UCSD-AML1 (cell line): ENCODE measurements at regions not wholly inside any gene's neighbourhood (a gene's known extent, or its start where the extent isn't known, plus 50 kb on each side); places are given as distances from the start of the nearest gene placed in this dataset.

ENCODE experiments used
- DNase-seq: peaks from one replicate; lab custom pipeline; 2025; ENCODE audit not compliant: unreplicated experiment; lab: John Stamatoyannopoulos, UW

GRCh38 chr2:180376066-180376465 is 369.0 kb upstream of the CWC22 start:
- DNase-seq = no peak

GRCh38 chr2:180374502-180375281 is 367.6 kb upstream of the CWC22 start:
- DNase-seq = no peak

DNA sequence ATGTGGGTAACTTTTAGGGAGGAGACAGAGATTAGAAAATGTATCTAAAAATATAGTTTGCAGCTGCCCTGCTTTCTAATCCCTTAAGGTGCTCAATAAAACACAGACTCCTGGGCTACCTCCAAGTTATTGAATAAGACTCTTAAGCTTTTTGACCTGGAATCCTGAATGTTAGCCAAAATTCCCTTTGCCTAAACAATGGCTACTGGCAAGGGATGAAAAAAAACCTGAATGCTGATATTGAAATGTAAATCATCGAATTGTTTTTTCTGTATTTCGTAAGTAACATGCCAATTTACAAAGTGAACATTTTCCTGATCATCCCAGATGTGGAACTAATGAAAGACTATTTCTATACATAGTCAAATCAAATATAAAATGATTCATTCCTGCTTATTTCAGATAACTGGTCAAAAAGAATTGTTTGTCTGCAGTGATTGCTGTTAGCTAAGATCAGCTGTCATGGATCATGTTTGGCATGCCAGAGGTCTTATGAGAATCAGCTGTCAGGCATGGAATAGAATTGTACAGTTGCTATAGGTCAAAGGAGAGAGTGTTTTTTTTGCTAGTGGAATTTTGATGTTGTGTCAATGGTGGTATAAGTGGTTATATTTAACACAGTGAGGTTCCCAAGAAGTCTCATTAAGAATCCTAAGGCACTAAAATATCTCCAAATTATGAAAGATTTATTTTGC is 363.6 kb upstream of the CWC22 start:
- no peak for DNase-seq

- no peak for DNase-seq
Observed at GRCh38 chr2:180368881-180369280, 361.8 kb upstream of the CWC22 start.

- no peak for DNase-seq
Observed at GRCh38 chr2:180367815-180368214, 360.7 kb upstream of the CWC22 start.

DNA sequence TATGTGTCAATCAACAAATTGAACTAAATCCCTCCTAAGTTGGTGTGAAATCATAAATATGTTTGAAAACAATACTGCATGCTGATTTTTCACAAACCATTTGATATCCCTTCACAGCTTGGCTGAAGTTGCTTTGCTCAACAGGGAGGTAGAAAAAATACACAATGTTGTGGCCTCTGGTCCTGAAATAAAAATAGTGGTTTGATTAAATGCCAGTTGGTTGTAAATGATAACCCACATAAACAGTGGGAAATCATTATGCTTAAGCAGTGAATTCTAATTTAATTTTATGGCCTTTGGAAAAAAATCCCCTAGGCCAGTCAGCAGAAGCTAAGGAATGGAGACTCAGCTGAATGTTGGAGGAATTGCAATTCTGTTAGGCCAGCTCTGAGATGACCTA is 359.4 kb upstream of the CWC22 start:
- no peak for DNase-seq

GRCh38 chr2:180364719-180365118 is 357.6 kb upstream of the CWC22 start:
- DNase-seq = no peak

GRCh38 chr2:180360283-180360618 is 353.2 kb upstream of the CWC22 start:
- no peak for DNase-seq

GRCh38 chr2:180359522-180360282 is 352.6 kb upstream of the CWC22 start:
- DNase-seq = peak; percentile 4

GRCh38 chr2:180358458-180358857 is 351.4 kb upstream of the CWC22 start:
- DNase-seq = no peak

- no peak for DNase-seq
Observed at GRCh38 chr2:180356676-180357075, 349.6 kb upstream of the CWC22 start.

GRCh38 chr2:180352620-180353019 is 345.5 kb upstream of the CWC22 start:
- DNase-seq = no peak

DNA sequence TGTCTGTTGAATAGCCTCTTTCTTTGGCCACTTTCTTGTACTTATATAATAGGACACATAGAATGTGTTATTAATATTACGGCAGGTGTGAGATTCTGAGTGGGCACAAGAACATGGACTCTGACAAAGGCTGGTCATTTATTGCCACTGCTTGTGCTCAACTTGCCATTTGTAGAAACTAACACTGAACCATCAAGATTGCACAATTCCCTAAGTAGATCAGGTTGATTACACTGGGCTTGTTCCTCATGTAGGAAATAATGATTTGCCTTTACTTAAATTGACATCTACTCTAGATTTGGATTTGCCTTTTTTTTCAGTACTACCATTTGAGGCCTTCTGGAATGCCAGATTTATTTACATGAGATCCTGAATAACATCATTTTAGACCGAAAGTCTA is 342.7 kb upstream of the CWC22 start:
- DNase-seq = no peak

DNA sequence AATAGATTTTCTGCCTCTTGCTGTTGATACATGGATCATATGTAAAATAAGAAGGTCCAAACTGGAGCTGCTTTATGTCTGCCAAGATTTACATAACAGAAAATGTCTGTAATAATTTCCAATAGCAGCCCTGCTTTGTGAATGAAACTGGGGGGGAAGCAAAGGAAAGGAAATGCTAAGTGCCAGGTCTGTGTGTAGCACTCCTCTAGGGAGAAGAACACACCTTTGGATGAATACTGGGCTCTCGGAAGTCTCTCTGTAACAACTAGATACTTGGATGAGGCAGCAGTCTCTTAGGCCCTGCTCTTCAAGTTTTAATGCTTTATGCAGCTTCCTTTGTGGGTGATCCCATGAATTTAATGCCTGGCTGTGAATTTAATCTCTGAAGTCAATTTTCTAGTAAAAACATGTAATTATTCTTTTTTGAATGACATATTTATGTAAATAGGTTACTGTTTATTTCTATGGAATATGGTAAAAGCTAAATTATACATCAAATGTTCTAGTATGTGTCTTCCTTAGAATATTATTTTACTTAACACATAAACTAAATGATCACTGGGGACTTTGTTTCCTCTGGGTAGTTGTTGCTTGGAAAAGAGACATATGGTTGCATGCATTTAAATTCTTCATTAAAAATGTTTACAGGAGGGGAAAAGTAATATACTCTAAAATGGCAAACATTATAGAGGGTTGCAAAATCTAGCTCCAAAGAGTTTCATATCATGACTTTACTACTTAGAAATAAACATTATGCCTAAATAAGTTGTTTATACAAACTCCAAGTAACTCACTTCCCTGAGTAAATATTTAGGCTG is 336.6 kb upstream of the CWC22 start:
- DNase-seq = no peak

- DNase-seq = no peak
Observed at GRCh38 chr2:180337136-180337535, 330.0 kb upstream of the CWC22 start.

GRCh38 chr2:180336550-180336949 is 329.5 kb upstream of the CWC22 start:
- DNase-seq = no peak

DNA sequence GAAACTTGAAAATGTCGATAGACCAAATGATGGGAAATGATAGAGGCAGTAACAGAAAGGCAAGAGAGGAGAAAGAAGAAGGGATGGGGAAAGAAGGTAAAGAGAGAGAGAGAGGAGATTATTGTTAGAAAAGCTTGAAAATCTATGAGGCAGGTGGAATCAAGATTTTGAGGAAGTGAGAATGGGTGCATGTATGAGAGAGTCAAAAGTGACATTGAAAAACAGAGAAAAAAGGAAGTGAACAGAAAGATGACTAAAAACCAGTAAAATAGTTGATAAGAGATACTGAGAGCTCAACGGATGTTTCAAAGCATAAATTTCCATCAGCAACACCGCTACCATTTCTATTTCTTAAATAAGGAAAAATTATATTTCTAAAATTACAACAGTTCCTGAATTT is 327.4 kb upstream of the CWC22 start:
- no peak for DNase-seq

- no peak for DNase-seq
Observed at GRCh38 chr2:180328795-180329422, 321.8 kb upstream of the CWC22 start.

DNA sequence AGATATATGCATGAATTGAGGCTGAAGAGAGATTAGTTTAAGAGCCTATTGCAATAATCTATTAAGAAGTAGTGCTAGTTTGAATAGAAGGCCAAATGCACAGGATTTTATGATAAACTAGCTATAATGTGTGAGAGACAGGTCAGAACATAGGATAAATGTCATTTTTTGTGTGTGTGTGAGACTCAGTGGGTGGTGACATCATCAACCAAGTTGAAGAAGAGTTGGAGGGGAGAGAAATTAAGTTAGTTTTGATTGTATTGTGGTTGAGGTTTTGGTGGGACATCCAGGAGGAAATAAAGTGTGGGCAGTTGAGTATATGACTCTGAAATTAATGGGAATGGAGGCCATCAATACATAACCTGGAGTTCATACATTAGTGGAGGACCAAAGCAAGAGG is 320.1 kb upstream of the CWC22 start:
- DNase-seq = no peak

DNA sequence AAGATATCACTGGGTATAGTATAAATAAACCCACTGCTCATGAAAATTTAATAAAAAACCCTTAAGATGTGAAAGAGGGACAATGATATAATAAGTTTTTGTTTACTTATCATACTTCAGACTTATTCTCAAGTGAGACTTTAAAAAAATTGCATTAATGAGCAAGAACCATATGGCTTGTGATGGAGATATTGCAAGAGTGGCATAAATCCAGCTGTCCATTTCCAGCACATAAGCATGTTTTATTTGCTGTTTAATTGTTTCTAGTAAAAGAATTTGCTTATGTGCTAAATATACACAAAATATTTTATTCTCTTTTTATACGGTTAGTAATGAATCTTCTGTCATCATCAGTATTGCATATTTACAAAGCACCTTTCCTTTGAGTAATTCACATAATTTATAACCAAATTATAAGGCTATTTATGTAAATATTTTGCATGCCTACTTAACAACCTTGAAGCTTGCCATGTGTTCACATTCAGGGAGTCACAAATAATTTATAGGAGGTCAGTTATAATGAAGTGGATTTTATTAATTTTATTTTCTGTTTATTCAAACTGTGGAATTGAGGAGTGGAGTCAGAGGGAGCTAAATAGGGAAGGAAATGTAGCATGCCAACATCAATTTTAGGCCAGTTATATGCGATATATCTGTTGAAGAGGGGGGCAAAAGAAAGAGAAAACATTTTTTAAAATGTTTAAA is 318.5 kb upstream of the CWC22 start:
- no peak for DNase-seq
